IMR-90 (cell line): ENCODE measurements at regions not wholly inside any gene's neighbourhood (a gene's known extent, or its start where the extent isn't known, plus 50 kb on each side); places are given as distances from the start of the nearest gene placed in this dataset.

ENCODE experiments used
- ATAC-seq: fragments of 200-7000 bp; cut with Tn5 transposase; 2 replicates; pipeline ENCODE4 v1.9.1; 2020; ENCODE audit warnings: low read depth, mild to moderate bottlenecking, moderate library complexity
- BruUV-seq: library from RNA; stranded (reverse); fragments of 400-500 nt; replicated peaks from 2 replicates; lab custom pipeline; 2021; lab: Mats Ljungman, UMichigan
- CTCF ChIA-PET: fragments of 300-600 bp; formaldehyde crosslinking; extraction: SDS; loops from one replicate; lab custom pipeline; 2021; ENCODE audit warnings: antibody characterized with exemption; lab: Yijun Ruan, JAX
- POLR2A ChIA-PET: fragments of 300-600 bp; sonication (Branson Sonifier 250); formaldehyde crosslinking; loops from one replicate; lab custom pipeline; 2022; ENCODE audit warnings: antibody characterized with exemption; ENCODE audit not compliant: unreplicated experiment; lab: Charles Lee
- DNase-seq: peaks from one replicate; pipeline ENCODE4 v3.0.0; 2013
- H2AFZ ChIP-seq: replicated peaks from 2 replicates; pipeline ENCODE3; 2013; ENCODE audit warnings: low read length, mild to moderate bottlenecking; ENCODE audit not compliant: poor library complexity
- H2AK5ac ChIP-seq: 2 replicates; pipeline ENCODE4 v1.6.1; 2013; ENCODE audit warnings: low read depth, low read length, inconsistent platforms
- H2AK9ac ChIP-seq: replicated peaks from 2 replicates; pipeline ENCODE3; 2013; ENCODE audit warnings: mild to moderate bottlenecking, low read depth, low read length, moderate library complexity; ENCODE audit not compliant: poor library complexity
- H2BK120ac ChIP-seq: 2 replicates; pipeline ENCODE4 v1.6.1; 2013; ENCODE audit warnings: low read depth, low read length, inconsistent platforms
- H2BK15ac ChIP-seq: 3 replicates; pipeline ENCODE4 v1.6.1; 2013; ENCODE audit warnings: low read depth, low read length, inconsistent platforms
- H2BK20ac ChIP-seq: 2 replicates; pipeline ENCODE4 v1.6.1; 2013; ENCODE audit warnings: low read depth, mild to moderate bottlenecking, inconsistent platforms, low read length, moderate library complexity
- H2BK5ac ChIP-seq: 2 replicates; pipeline ENCODE4 v1.6.1; 2013; ENCODE audit warnings: mild to moderate bottlenecking, low read depth, low read length, inconsistent platforms; ENCODE audit not compliant: poor library complexity, severe bottlenecking
- H3K14ac ChIP-seq: replicated peaks from 2 replicates; pipeline ENCODE4 v1.6.1; 2013; ENCODE audit warnings: low read depth, low read length, inconsistent platforms
- H3K18ac ChIP-seq: 2 replicates; pipeline ENCODE4 v1.6.1; 2013; ENCODE audit warnings: low read depth, low read length, control low read depth
- H3K23ac ChIP-seq: 2 replicates; pipeline ENCODE4 v1.6.1; 2013; ENCODE audit warnings: low read depth, low read length, inconsistent platforms
- H3K27ac ChIP-seq: 2 replicates; pipeline ENCODE4 v1.5.1; 2013; ENCODE audit warnings: mild to moderate bottlenecking, control low read depth, low read length; ENCODE audit not compliant: insufficient read depth
- H3K27me3 ChIP-seq: 2 replicates; pipeline ENCODE4 v1.6.1; 2013; ENCODE audit warnings: low read length; ENCODE audit not compliant: control insufficient read depth, insufficient read depth
- H3K36me3 ChIP-seq: 2 replicates; pipeline ENCODE4 v1.6.1; 2013; ENCODE audit warnings: low read length, mixed read lengths; ENCODE audit not compliant: control insufficient read depth, insufficient read depth
- H3K4ac ChIP-seq: 2 replicates; pipeline ENCODE4 v1.6.1; 2013; ENCODE audit warnings: low read depth, low read length, inconsistent platforms
- H3K4me1 ChIP-seq: 2 replicates; pipeline ENCODE4 v1.6.1; 2013; ENCODE audit warnings: low read length, mixed read lengths; ENCODE audit not compliant: control insufficient read depth, insufficient read depth
- H3K4me2 ChIP-seq: 2 replicates; pipeline ENCODE4 v1.6.1; 2013; ENCODE audit warnings: low read depth, mild to moderate bottlenecking, control low read depth, low read length, moderate library complexity
- H3K4me3 ChIP-seq: 2 replicates; pipeline ENCODE4 v1.5.1; 2013; ENCODE audit warnings: low read depth, mild to moderate bottlenecking, control low read depth, low read length, moderate library complexity; ENCODE audit not compliant: insufficient read depth
- H3K56ac ChIP-seq: 2 replicates; pipeline ENCODE4 v1.6.1; 2013; ENCODE audit warnings: low read length, inconsistent platforms; ENCODE audit not compliant: insufficient read depth; ENCODE audit errors: extremely low read depth
- H3K79me1 ChIP-seq, 2 experiments: 2 replicates each; pipeline ENCODE4 v1.6.1; 2013; ENCODE audit warnings: low read length in 2 of 2, inconsistent platforms in 1 of 2, low read depth in 1 of 2
- H3K9ac ChIP-seq: 2 replicates; pipeline ENCODE4 v1.6.1; 2013; ENCODE audit warnings: low read depth, low read length, control low read depth
- H3K9me1 ChIP-seq: 2 replicates; pipeline ENCODE4 v1.6.1; 2013; ENCODE audit warnings: low read length, inconsistent platforms; ENCODE audit not compliant: insufficient read depth
- H3K9me3 ChIP-seq: 2 replicates; pipeline ENCODE4 v1.6.1; 2013; ENCODE audit warnings: low read length; ENCODE audit not compliant: control insufficient read depth, insufficient read depth
- H4K20me1 ChIP-seq: 2 replicates; pipeline ENCODE4 v1.6.1; 2013; ENCODE audit warnings: low read length, inconsistent platforms; ENCODE audit not compliant: insufficient read depth
- H4K5ac ChIP-seq: 2 replicates; pipeline ENCODE4 v1.6.1; 2013; ENCODE audit warnings: mild to moderate bottlenecking, low read depth, low read length, control low read depth
- H4K8ac ChIP-seq, 2 experiments: 2 replicates each; pipeline ENCODE4 v1.6.1; 2013; ENCODE audit warnings: low read depth in 2 of 2, low read length in 2 of 2, control low read depth in 1 of 2, inconsistent platforms in 1 of 2
- H4K91ac ChIP-seq: 2 replicates; pipeline ENCODE4 v1.6.1; 2013; ENCODE audit warnings: low read depth, low read length, inconsistent platforms; ENCODE audit not compliant: insufficient read depth
- BHLHE40 ChIP-seq: fragments of 150-350 bp; IDR thresholded peaks from 2 replicates; pipeline ENCODE4 v1.6.1; 2016; ENCODE audit warnings: mild to moderate bottlenecking, low read depth, low read length
- CEBPB ChIP-seq: IDR thresholded peaks from 2 replicates; pipeline ENCODE4 v1.6.1; 2012; ENCODE audit warnings: low read depth, low read length, improper control_type of control experiment
- CHD1 ChIP-seq: IDR thresholded peaks from 2 replicates; pipeline ENCODE4 v1.6.1; 2012; ENCODE audit warnings: low read depth, low read length, improper control_type of control experiment
- CTCF ChIP-seq: conservative IDR thresholded peaks from 2 replicates; pipeline ENCODE4 v1.5.1; 2012; ENCODE audit warnings: mild to moderate bottlenecking, low read depth, low read length, improper control_type of control experiment
- ELK1 ChIP-seq: fragments of 150-350 bp; IDR thresholded peaks from 2 replicates; pipeline ENCODE4 v1.6.1; 2016; ENCODE audit warnings: low read depth, mild to moderate bottlenecking, low read length, moderate library complexity, borderline replicate concordance
- FOS ChIP-seq: fragments of 150-350 bp; IDR thresholded peaks from 2 replicates; pipeline ENCODE4 v1.6.1; 2016; ENCODE audit warnings: low read depth, low read length
- MAFK ChIP-seq: IDR thresholded peaks from 2 replicates; pipeline ENCODE4 v1.6.1; 2012; ENCODE audit warnings: low read depth, low read length, improper control_type of control experiment
- MAZ ChIP-seq: IDR thresholded peaks from 2 replicates; pipeline ENCODE4 v1.6.1; 2012; ENCODE audit warnings: low read depth, mild to moderate bottlenecking, low read length, improper control_type of control experiment, moderate library complexity, borderline replicate concordance
- MXI1 ChIP-seq: IDR thresholded peaks from 2 replicates; pipeline ENCODE4 v1.6.1; 2012; ENCODE audit warnings: low read depth, mild to moderate bottlenecking, low read length, moderate library complexity, borderline replicate concordance
- NFE2L2 ChIP-seq: fragments of 150-350 bp; IDR thresholded peaks from 2 replicates; pipeline ENCODE4 v1.6.1; 2016; ENCODE audit warnings: low read depth, mild to moderate bottlenecking, low read length
- POLR2A ChIP-seq: IDR thresholded peaks from 2 replicates; pipeline ENCODE4 v1.6.1; 2012; ENCODE audit warnings: mild to moderate bottlenecking, low read depth, low read length
- RAD21 ChIP-seq: IDR thresholded peaks from 2 replicates; pipeline ENCODE4 v1.6.1; 2012; ENCODE audit warnings: low read length, improper control_type of control experiment
- RCOR1 ChIP-seq: IDR thresholded peaks from 2 replicates; pipeline ENCODE4 v1.6.1; 2012; ENCODE audit warnings: mild to moderate bottlenecking, low read length, improper control_type of control experiment; ENCODE audit not compliant: insufficient replicate concordance
- RFX5 ChIP-seq: IDR thresholded peaks from 2 replicates; pipeline ENCODE4 v1.8.0; 2012; ENCODE audit warnings: low read depth, mild to moderate bottlenecking, low read length, moderate library complexity
- SMC3 ChIP-seq: fragments of 150-350 bp; IDR thresholded peaks from 2 replicates; pipeline ENCODE4 v1.6.1; 2016; ENCODE audit warnings: low read depth, mild to moderate bottlenecking, antibody characterized with exemption, low read length, moderate library complexity
- USF2 ChIP-seq: fragments of 150-350 bp; IDR thresholded peaks from 2 replicates; pipeline ENCODE4 v1.6.1; 2017; ENCODE audit warnings: mild to moderate bottlenecking, antibody characterized with exemption, low read length, low read depth
- dilution Hi-C: fragments of 300-500 bp; cut with HindIII; formaldehyde crosslinking; loops from one replicate; pipeline ENCODE4 v1.14.3; 2018; ENCODE audit warnings: low sequenced_read_pairs; ENCODE audit not compliant: unreplicated experiment
- in situ Hi-C: fragments of 300-500 bp; cut with MboI; formaldehyde crosslinking; loops from 3 replicates; pipeline ENCODE4 v1.14.3; 2019; ENCODE audit warnings: low sequenced_read_pairs, inconsistent platforms, mixed read lengths
- intact Hi-C: fragments of 100-400 bp; cut with micrococcal nuclease; formaldehyde crosslinking; loops from 2 replicates; pipeline ENCODE4 v1.10.0; 2022

- DNase-seq (no peak), ATAC-seq (no peak)
- Histone ChIP-seq H3K9me3 (peaks cover 2% of the 10 kb centered on the region; the same call in 1 of the 2 replicates), H2BK20ac (no peak overlapping the region), H3K27me3 (peaks cover 3% of the 10 kb centered on the region; the same call in 1 of the 2 replicates), H4K91ac (no peak overlapping the region), H2BK5ac (no peak overlapping the region), H2AFZ (no peak overlapping the region), H3K4me1 (no peaks in the 10 kb centered on the region), H3K14ac (no peak overlapping the region), H3K27ac (no peak overlapping the region), H2AK5ac (no peak overlapping the region), H2AK9ac (no peak overlapping the region), H3K9me1 (no peaks in the 10 kb centered on the region), H3K4me2 (no peak overlapping the region), H3K4me3 (no peak overlapping the region), H3K23ac (no peak overlapping the region), H2BK120ac (no peak overlapping the region), H3K79me1 (no peaks in the 10 kb centered on the region), H3K9ac (no peak overlapping the region), H2BK15ac (no peak overlapping the region), H4K5ac (no peak overlapping the region), H3K36me3 (no peaks in the 10 kb centered on the region), H3K56ac (no peak overlapping the region), H3K18ac (no peak overlapping the region), H3K4ac (no peak overlapping the region), H4K8ac (no peak overlapping the region), H4K20me1 (no peaks in the 10 kb centered on the region)
- in situ Hi-C loops (no loop called here), intact Hi-C loops (no loop called here), dilution Hi-C loops (no loop called here)
- no peak for TF ChIP-seq FOS
- TF ChIP-seq CHD1, result no peak
- no peak for TF ChIP-seq POLR2A
- TF ChIP-seq BHLHE40, result no peak
- no peak for TF ChIP-seq RCOR1
- no peak for TF ChIP-seq SMC3
- TF ChIP-seq RFX5, result no peak
- TF ChIP-seq MAFK, result no peak
- no peak for TF ChIP-seq MXI1
- TF ChIP-seq ELK1, result no peak
- no peak for TF ChIP-seq MAZ
- no peak for TF ChIP-seq USF2
- no peak for TF ChIP-seq RAD21
- TF ChIP-seq CTCF, result no peak
- no peak for TF ChIP-seq NFE2L2
- TF ChIP-seq CEBPB, result no peak
- POLR2A ChIA-PET, result no interaction called here
- BruUV-seq, result no TSS peak
- CTCF ChIA-PET, result no interaction called here
Measured at GRCh38 chr6:149139782-149140136, 177.8 kb upstream of the TAB2 start.
